Kidney tubule cell (primary cell): ENCODE measurements at regions not wholly inside any gene's neighbourhood (a gene's known extent, or its start where the extent isn't known, plus 50 kb on each side); places are given as distances from the start of the nearest gene placed in this dataset.
"Not testable (repeated sequence)": the region's sequence is repeated elsewhere in the genome, so short reads cannot be mapped to it uniquely, and the experiment has no call there.

Experiments used
- DNase-seq: peaks from one replicate; pipeline ENCODE4 v3.0.0-alpha.2; 2018; ENCODE audit warnings: low spot score

- peak; percentile 58 for DNase-seq
These were observed 1098.6 kb downstream of the TAF11L14 start for GRCh38 chr5:18732556-18733479.

GRCh38 chr5:18736051-18736398 lies 1101.8 kb downstream of the TAF11L14 start:
- no peak for DNase-seq

GRCh38 chr5:18736736-18737135 lies 1102.5 kb downstream of the TAF11L14 start:
- DNase-seq: not testable (repeated sequence)

- DNase-seq: no peak
These were observed 1106.0 kb downstream of the TAF11L14 start for GRCh38 chr5:18740301-18740700.

GRCh38 chr5:18742830-18743229 lies 1108.6 kb downstream of the TAF11L14 start:
- no peak for DNase-seq

GRCh38 chr5:18744441-18744840 lies 1110.2 kb downstream of the TAF11L14 start:
- no peak for DNase-seq

GRCh38 chr5:18745042-18745987 lies 1111.1 kb downstream of the TAF11L14 start:
- no peak for DNase-seq

GRCh38 chr5:18745988-18746615 lies 1111.8 kb downstream of the TAF11L14 start:
- DNase-seq: peak; percentile 64

GRCh38 chr5:18749763-18750162 lies 1115.5 kb downstream of the TAF11L14 start:
- DNase-seq: no peak

GRCh38 chr5:18752317-18752716 lies 1118.1 kb downstream of the TAF11L14 start:
- DNase-seq: no peak

GRCh38 chr5:18754201-18754600 lies 1119.9 kb downstream of the TAF11L14 start:
- DNase-seq: no peak

GRCh38 chr5:18761801-18762200 lies 1127.5 kb downstream of the TAF11L14 start:
- peak; percentile 55 for DNase-seq

GRCh38 chr5:18764161-18764560 lies 1129.9 kb downstream of the TAF11L14 start:
- no peak for DNase-seq

GRCh38 chr5:18765304-18765703 lies 1131.0 kb downstream of the TAF11L14 start:
- no peak for DNase-seq

GRCh38 chr5:18771097-18771610 lies 1136.9 kb downstream of the TAF11L14 start:
- DNase-seq: no peak

GRCh38 chr5:18772475-18772874 lies 1138.2 kb downstream of the TAF11L14 start:
- DNase-seq: peak; percentile 61

- no peak for DNase-seq
These were observed 1144.0 kb downstream of the TAF11L14 start for GRCh38 chr5:18778225-18778624.

GRCh38 chr5:18789218-18789998 lies 1155.1 kb downstream of the TAF11L14 start:
- no peak for DNase-seq

GRCh38 chr5:18792145-18792544 lies 1157.9 kb downstream of the TAF11L14 start:
- DNase-seq: peak; percentile 87

- DNase-seq: no peak
These were observed 1163.0 kb downstream of the TAF11L14 start for GRCh38 chr5:18797222-18797621.

- no peak for DNase-seq
These were observed 1163.8 kb downstream of the TAF11L14 start for GRCh38 chr5:18798058-18798457.
